ENCODE measurements at regions not wholly inside any gene's neighbourhood (a gene's known extent, or its start where the extent isn't known, plus 50 kb on each side); places are given as distances from the start of the nearest gene placed in this dataset.
"Not testable (repeated sequence)": the region's sequence is repeated elsewhere in the genome, so short reads cannot be mapped to it uniquely, and the experiment has no call there.

GRCh38 chr13:55632402-55632801 is 1508.3 kb upstream of the PRR20A start:
- Histone ChIP-seq H3K36me3 (no peaks in the 10 kb centered on the region), H3K27me3 (no peaks in the 10 kb centered on the region), H3K9me3 (no peaks in the 10 kb centered on the region), H3K4me1 (no peaks in the 10 kb centered on the region), H3K27ac (no peak overlapping the region), H3K4me3 (replicated peaks in 1 of 3) (no peak overlapping the region)
- intact Hi-C loops (cut with DNase I), result no loop called here
- TF ChIP-seq POLR2A (IDR thresholded peaks at IDR 0.05) (no peak), CTCF (IDR thresholded peaks at IDR 0.05) (no peak)
- no peak for DNase-seq

- intact Hi-C loops (cut with DNase I), result no loop called here
- 67 to 85% methylated on average over 1 of the region's 1 CpG for WGBS, 2 donors
Measured at GRCh38 chr13:55649485-55649884, 1491.2 kb upstream of the PRR20A start.

GRCh38 chr13:55652657-55653056 is 1488.1 kb upstream of the PRR20A start:
- TF ChIP-seq POLR2A (IDR thresholded peaks at IDR 0.05), result no peak
- TF ChIP-seq CTCF (IDR thresholded peaks at IDR 0.05), result no peak
- Histone ChIP-seq H3K27me3 (no peaks in the 10 kb centered on the region), H3K4me1 (no peaks in the 10 kb centered on the region), H3K9me3 (no peaks in the 10 kb centered on the region), H3K27ac (no peak overlapping the region), H3K4me3 (replicated peaks in 1 of 3) (no peak overlapping the region), H3K36me3 (no peaks in the 10 kb centered on the region)
- intact Hi-C loops (cut with DNase I), result no loop called here
- 83 to 84% methylated on average over 5 of the region's 5 CpGs for WGBS, 2 donors
- DNase-seq, result no peak

More at GRCh38 chr13:55649485-55649884, 1491.2 kb upstream of the PRR20A start:
- Histone ChIP-seq H3K36me3 (no peaks in the 10 kb centered on the region), H3K27me3 (no peaks in the 10 kb centered on the region), H3K27ac (no peak overlapping the region), H3K4me1 (no peaks in the 10 kb centered on the region), H3K4me3 (replicated peaks in 1 of 3) (no peak overlapping the region), H3K9me3 (no peaks in the 10 kb centered on the region)
- no peak for DNase-seq
- TF ChIP-seq POLR2A (IDR thresholded peaks at IDR 0.05) (no peak), CTCF (IDR thresholded peaks at IDR 0.05) (no peak)

GRCh38 chr13:55653497-55653896 is 1487.2 kb upstream of the PRR20A start:
- H3K36me3 ChIP-seq, result no peaks in the 10 kb centered on the region
- 31 to 38% methylated on average over 3 of the region's 3 CpGs for WGBS, 2 donors
- TF ChIP-seq CTCF (IDR thresholded peaks at IDR 0.05), result no peak
- TF ChIP-seq POLR2A (IDR thresholded peaks at IDR 0.05), result no peak
- no peaks in the 10 kb centered on the region for H3K27me3 ChIP-seq
- DNase-seq, result no peak
- H3K4me1 ChIP-seq, result no peaks in the 10 kb centered on the region
- intact Hi-C loops (cut with DNase I), result no loop called here
- H3K27ac ChIP-seq, result no peak overlapping the region
- H3K4me3 ChIP-seq (replicated peaks in 1 of 3), result no peak overlapping the region
- H3K9me3 ChIP-seq, result no peaks in the 10 kb centered on the region

GRCh38 chr13:55654243-55654642 is 1486.5 kb upstream of the PRR20A start:
- Histone ChIP-seq H3K4me3 (replicated peaks in 1 of 3) (no peak overlapping the region), H3K9me3 (no peaks in the 10 kb centered on the region), H3K27ac (no peak overlapping the region), H3K36me3 (no peaks in the 10 kb centered on the region), H3K27me3 (no peaks in the 10 kb centered on the region), H3K4me1 (no peaks in the 10 kb centered on the region)
- intact Hi-C loops (cut with DNase I), result no loop called here
- DNase-seq, result no peak
- TF ChIP-seq POLR2A (IDR thresholded peaks at IDR 0.05), result no peak
- no peak for TF ChIP-seq CTCF (IDR thresholded peaks at IDR 0.05)

- intact Hi-C loops (cut with DNase I), result not testable (repeated sequence)
Measured at GRCh38 chr13:55660264-55660663, 1480.5 kb upstream of the PRR20A start.

More at GRCh38 chr13:55660264-55660663, 1480.5 kb upstream of the PRR20A start:
- WGBS, 2 donors, result 45 to 47% methylated on average over 5 of the region's 5 CpGs
- not testable (repeated sequence) for H3K27me3 ChIP-seq; H3K27ac ChIP-seq; H3K9me3 ChIP-seq; H3K4me3 ChIP-seq (replicated peaks in 1 of 3); H3K36me3 ChIP-seq; DNase-seq; H3K4me1 ChIP-seq

Measured in thyroid gland (tissue), 4 donors.